ENCODE measurements at regions not wholly inside any gene's neighbourhood (a gene's known extent, or its start where the extent isn't known, plus 50 kb on each side); places are given as distances from the start of the nearest gene placed in this dataset.

DNA sequence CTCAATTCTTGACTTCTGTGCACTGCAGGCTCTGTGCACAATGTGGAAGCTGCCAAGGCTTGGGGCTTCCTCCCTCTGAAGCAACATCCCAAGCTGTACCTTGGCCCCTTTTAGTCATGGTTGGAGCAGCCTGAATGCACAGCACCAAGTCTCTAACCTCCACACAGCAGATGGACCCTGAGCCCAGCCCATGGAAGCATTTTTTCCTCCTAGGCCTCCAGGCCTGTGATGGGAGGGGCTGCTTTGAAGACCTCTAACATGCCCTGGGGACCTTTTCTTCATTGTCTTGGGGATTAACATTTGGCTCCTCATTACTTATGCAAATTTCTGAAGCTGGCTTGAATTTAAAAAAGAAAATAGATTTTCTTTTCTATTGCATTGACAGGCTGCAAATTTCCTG is 385.8 kb downstream of the LRRC70 start:
- no peak overlapping the region for H4K8ac ChIP-seq (replicated peaks; ENCODE audit: insufficient read length, low read depth, low read length)
- no peak overlapping the region for H4K5ac ChIP-seq (ENCODE audit: insufficient read length, low read depth, low read length)
- H3K27me3 ChIP-seq (ENCODE audit: insufficient read depth, low read length): no peaks in the 10 kb centered on the region
- peaks cover 48 to 60% of the 10 kb centered on the region in 2 experiments for H3K9me3 Mint-ChIP-seq
- H3K79me1 ChIP-seq (ENCODE audit: insufficient read depth, low read depth, low read length, poor library complexity, severe bottlenecking): no peaks in the 10 kb centered on the region
- DNase-seq: no peak
- H3K79me2 ChIP-seq (ENCODE audit: insufficient read depth, low read length): no peaks in the 10 kb centered on the region
- H2AFZ ChIP-seq (ENCODE audit: low read length): no peak overlapping the region
- no peak overlapping the region for H3K9ac ChIP-seq (ENCODE audit: extremely low read depth, insufficient read length, low read length)
- H3K23ac ChIP-seq (ENCODE audit: insufficient read length, low read depth, low read length): no peak overlapping the region
- H2BK20ac ChIP-seq (ENCODE audit: low read depth, low read length, poor library complexity, severe bottlenecking): no peak overlapping the region
- no peaks in the 10 kb centered on the region for H3K4me1 ChIP-seq (ENCODE audit: insufficient read depth, low read length)
- H2BK5ac ChIP-seq (ENCODE audit: insufficient read length, low read length): no peak overlapping the region
- no peaks in the 10 kb centered on the region for H4K20me1 ChIP-seq (ENCODE audit: control insufficient read depth, insufficient read depth, insufficient read length)
- H3K18ac ChIP-seq (ENCODE audit: insufficient read length, low read depth, low read length): no peak overlapping the region
- H2BK15ac ChIP-seq (ENCODE audit: low read depth, low read length): no peak overlapping the region
- H2BK120ac ChIP-seq (ENCODE audit: low read depth, low read length, poor library complexity, severe bottlenecking): no peak overlapping the region
- no peak overlapping the region for H3K4ac ChIP-seq (ENCODE audit: low read depth, low read length)
- H3K4me2 ChIP-seq (ENCODE audit: insufficient read depth, insufficient read length, low read length): no peak overlapping the region
- peaks cover 24 to 46% (median 37%) of the 10 kb centered on the region in 3 experiments for H3K36me3 Mint-ChIP-seq (ENCODE audit: insufficient read depth in 1 of 3, low read depth in 3 of 3)
- H3T11ph ChIP-seq (ENCODE audit: low read length): no peak overlapping the region
- H2AK5ac ChIP-seq (ENCODE audit: insufficient read length, low read length): no peak overlapping the region
- no peak overlapping the region for H3K4me3 Mint-ChIP-seq
- TF ChIP-seq, protein P1, sequence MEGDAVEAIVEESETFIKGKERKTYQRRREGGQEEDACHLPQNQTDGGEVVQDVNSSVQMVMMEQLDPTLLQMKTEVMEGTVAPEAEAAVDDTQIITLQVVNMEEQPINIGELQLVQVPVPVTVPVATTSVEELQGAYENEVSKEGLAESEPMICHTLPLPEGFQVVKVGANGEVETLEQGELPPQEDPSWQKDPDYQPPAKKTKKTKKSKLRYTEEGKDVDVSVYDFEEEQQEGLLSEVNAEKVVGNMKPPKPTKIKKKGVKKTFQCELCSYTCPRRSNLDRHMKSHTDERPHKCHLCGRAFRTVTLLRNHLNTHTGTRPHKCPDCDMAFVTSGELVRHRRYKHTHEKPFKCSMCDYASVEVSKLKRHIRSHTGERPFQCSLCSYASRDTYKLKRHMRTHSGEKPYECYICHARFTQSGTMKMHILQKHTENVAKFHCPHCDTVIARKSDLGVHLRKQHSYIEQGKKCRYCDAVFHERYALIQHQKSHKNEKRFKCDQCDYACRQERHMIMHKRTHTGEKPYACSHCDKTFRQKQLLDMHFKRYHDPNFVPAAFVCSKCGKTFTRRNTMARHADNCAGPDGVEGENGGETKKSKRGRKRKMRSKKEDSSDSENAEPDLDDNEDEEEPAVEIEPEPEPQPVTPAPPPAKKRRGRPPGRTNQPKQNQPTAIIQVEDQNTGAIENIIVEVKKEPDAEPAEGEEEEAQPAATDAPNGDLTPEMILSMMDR (conservative IDR thresholded peaks at IDR 0.05): no peak
- no peak overlapping the region for H3K27ac ChIP-seq (ENCODE audit: insufficient read length, low read depth, low read length)
- H3K56ac ChIP-seq (ENCODE audit: insufficient read length, low read depth, low read length): no peak overlapping the region
- peaks cover under 1% of the 10 kb centered on the region in 2 experiments; a peak in 2 of 4 replicates for H3K4me1 Mint-ChIP-seq
- H4K91ac ChIP-seq (ENCODE audit: insufficient read length, low read depth, low read length): no peak overlapping the region
- H3K23me2 ChIP-seq (ENCODE audit: insufficient read length, low read depth, low read length, poor library complexity, severe bottlenecking): no peaks in the 10 kb centered on the region
- H2BK12ac ChIP-seq (ENCODE audit: insufficient read length, low read depth, low read length): no peak overlapping the region
- peaks cover 21% of the 10 kb centered on the region for H3K9me3 ChIP-seq (ENCODE audit: control insufficient read depth, low read depth, low read length)
- no peak overlapping the region for H3K14ac ChIP-seq (ENCODE audit: insufficient read depth, low read length)
- H3K27me3 Mint-ChIP-seq (ENCODE audit: low read depth): peaks cover 4% of the 10 kb centered on the region; the same call in 1 of the 2 replicates
- no peak overlapping the region for H3K27ac Mint-ChIP-seq

All from H9 (cell line).